Prostate gland (tissue), 2 donors: ENCODE measurements at regions not wholly inside any gene's neighbourhood (a gene's known extent, or its start where the extent isn't known, plus 50 kb on each side); places are given as distances from the start of the nearest gene placed in this dataset.

Experiments used
- CTCF ChIP-seq, 4 experiments: fragments of 200-600 bp in 2 of 4; fragments of 450-650 bp in 2 of 4; sonication (generic) in 2 of 4; IDR thresholded peaks; 1 replicate in 3 of 4; 2 replicates in 1 of 4; pipeline ENCODE4 v1.5.1; 2016 to 2019; ENCODE audit warnings: antibody characterized with exemption in 4 of 4, mild to moderate bottlenecking in 2 of 4, moderate library complexity in 2 of 4
- POLR2A ChIP-seq: fragments of 450-650 bp; IDR thresholded peaks from one replicate; pipeline ENCODE4 v1.6.1; 2016; ENCODE audit warnings: antibody characterized with exemption, mild to moderate bottlenecking
- POLR2AphosphoS5 ChIP-seq: sonication (generic); formaldehyde crosslinking; IDR thresholded peaks from one replicate; pipeline ENCODE4 v1.6.1; 2017; ENCODE audit warnings: antibody characterized with exemption

DNA sequence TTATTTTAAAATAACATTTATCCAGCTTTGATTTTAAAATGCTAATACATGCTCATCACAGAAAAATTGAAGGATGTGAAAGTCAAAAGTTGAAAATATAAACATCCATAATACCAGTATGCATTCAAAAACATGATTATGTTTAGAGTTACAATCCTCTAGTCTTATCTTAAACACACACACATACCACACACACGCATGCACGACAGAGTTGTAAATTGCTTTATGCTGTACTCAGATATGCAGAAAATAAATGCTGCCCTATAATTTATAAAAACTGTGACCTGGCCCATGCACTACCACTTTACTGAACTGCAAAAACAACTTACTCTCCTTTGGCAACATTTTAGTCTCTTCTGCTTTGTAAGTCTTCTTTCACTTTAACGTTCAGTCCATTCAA is 793.0 kb upstream of the FANCL start:
- TF ChIP-seq POLR2AphosphoS5: no peak
- TF ChIP-seq CTCF (IDR thresholded peaks at IDR 0.05): no peak
- TF ChIP-seq POLR2A: no peak
